HG02798 (cell line): ENCODE measurements at regions not wholly inside any gene's neighbourhood (a gene's known extent, or its start where the extent isn't known, plus 50 kb on each side); places are given as distances from the start of the nearest gene placed in this dataset.
A peak's percentile ranks its signal among the peaks of the same experiment; 100 is the strongest.

ENCODE experiments used
- ATAC-seq: cut with Tn5 transposase; IDR thresholded peaks from one replicate; pipeline ENCODE4 v1.9.1; 2021; ENCODE audit warnings: mild to moderate bottlenecking; ENCODE audit not compliant: unreplicated experiment, poor library complexity

DNA sequence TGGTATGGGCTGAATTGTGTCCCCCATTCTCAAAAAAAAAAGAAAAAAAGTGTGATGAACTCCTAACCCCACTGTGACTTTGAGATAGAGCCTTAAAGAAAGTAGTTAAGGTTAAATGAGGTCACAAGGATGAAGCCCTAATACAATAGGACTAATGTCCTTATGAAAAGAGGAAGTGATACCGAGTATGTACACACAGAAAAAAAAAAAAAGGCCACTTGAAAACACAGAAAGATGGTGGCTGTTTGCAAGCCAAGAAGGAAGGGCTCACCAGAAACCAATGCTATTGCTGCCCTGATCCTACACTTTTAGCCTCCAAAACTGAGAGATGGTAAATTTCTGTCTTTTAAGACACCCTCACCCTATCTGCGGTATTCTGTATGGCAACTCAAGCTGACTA is 955.6 kb downstream of the PCDH17 start:
- peak; percentile 92 for ATAC-seq

DNA sequence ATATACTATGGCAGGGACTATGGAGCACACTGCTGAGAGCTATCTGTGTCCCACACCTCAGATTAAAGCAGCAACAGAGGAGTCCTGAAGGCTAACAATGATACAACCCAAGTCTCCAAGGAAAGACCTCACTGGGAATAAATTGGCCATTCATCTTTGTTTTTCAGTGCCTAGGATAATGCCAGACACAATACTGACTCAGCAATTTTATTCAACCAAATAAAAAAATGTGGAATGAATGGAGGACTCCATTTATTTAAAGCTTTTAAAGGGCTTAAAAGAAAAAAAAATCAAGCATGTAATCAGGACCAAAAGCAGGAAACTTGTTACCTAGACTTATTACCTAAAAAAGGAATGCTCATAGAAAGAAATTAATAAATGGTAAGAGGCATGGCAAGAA is 960.5 kb downstream of the PCDH17 start:
- ATAC-seq, result no peak

DNA sequence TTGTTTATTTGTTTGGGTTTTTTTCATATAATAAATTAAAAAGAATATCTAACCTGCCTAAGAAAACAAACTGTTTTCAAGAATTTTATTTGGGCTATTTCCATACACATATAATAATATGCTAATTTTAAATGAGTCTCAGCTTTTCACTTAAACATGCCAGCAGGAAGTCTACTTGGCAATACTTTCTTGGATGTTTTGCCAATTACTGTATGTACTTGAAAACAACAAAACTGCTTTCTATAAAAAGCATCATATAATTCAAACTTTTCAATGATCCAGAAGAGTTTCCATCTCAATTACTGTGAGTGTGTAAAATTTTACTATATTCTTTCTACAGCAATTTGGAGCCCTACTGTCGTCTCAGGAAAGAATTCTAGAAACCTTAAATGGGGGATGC is 961.2 kb downstream of the PCDH17 start:
- ATAC-seq, result no peak

DNA sequence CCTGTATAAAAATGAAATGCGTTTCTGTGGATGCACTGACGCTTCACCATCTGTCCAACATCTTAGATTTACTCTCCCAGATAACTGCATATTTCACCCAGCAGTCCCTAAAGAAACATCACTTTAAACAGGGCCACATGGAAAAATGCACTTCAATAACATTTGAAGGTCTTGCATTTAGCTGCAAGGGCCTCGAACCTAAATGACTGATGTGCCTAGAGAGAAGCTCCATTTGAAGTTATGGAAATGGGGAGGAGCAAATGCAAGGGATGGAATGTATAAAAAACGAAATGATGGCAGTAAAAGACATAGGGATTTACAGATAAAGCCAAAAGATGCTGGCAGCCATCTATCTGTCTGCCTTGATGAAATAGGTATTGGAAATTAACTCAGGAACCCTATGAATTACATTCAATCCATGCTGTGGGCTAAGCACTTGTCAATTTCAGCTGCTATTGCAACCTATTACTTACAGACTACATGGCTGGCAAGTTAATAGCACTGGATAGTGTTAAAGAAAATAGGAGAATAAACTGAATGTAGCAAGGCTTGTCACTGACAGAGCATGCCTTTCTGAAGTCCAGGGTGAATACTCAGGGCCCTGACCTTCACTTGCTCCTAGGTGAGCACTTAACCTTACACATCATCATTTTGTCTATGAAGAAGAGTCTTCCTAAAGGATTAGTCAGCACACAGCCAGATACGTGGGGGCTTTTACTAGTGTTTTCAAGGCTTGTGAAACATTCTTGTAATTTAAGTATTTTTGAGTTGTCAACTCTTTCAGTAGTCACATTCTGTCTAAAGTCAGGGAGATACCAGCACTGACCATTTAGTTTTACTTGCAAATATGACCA is 963.4 kb downstream of the PCDH17 start:
- no peak for ATAC-seq

DNA sequence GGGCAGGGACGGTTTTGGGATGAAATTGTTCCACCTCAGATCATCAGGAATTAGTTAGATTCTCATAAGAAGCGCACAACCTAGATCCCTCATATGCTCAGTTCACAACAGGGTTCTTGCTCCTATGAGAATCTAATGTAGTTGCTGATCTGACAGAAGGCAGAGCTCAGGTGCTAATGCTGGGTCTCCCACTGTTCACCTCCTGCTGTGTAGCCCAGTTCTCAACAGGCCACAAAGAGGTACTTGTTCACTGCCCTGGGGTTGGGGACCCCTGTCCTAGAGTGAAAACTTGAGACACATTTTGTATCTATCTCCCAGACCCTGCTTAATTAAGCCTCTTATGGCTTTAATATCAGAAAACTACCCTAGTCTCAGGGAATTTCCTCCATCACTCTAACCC is 966.0 kb downstream of the PCDH17 start:
- no peak for ATAC-seq

DNA sequence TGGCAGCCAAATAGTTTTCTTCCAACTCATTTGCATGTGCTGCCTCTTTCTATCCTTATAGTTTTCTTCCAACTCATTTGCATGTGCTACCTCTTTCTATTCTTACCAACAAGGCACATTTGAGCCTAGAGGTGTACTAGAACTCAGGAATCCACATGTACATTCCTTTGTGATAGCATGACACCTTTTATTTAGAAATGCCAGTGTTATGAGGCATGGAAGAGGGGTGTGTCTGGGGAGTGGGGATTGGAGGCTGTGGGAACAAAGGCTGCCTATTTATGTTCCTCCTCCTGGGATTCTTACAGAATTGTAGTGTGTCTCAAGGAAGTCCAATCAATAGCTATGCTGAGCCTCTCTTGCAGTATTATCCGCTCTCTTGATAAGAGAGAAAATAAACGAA is 966.7 kb downstream of the PCDH17 start:
- ATAC-seq, result no peak

DNA sequence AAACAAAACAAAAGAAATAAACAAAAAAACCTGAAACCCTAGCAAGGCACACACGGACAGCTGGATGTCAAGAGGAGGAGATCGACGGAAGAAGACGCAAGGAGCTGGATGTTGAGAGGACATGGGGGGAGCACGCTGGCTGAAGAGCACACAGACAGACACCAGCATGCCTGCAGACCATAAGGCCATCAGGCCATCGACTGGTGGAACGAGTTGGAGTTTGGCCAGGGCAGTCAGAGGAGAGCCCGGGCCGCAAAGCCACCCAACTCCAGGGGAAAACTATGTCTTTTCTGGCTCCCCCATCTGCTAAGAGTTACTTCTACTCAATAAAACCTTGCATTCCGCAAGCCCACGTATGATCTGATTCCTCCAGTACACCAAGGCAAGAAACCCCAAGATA is 979.6 kb downstream of the PCDH17 start:
- no peak for ATAC-seq

DNA sequence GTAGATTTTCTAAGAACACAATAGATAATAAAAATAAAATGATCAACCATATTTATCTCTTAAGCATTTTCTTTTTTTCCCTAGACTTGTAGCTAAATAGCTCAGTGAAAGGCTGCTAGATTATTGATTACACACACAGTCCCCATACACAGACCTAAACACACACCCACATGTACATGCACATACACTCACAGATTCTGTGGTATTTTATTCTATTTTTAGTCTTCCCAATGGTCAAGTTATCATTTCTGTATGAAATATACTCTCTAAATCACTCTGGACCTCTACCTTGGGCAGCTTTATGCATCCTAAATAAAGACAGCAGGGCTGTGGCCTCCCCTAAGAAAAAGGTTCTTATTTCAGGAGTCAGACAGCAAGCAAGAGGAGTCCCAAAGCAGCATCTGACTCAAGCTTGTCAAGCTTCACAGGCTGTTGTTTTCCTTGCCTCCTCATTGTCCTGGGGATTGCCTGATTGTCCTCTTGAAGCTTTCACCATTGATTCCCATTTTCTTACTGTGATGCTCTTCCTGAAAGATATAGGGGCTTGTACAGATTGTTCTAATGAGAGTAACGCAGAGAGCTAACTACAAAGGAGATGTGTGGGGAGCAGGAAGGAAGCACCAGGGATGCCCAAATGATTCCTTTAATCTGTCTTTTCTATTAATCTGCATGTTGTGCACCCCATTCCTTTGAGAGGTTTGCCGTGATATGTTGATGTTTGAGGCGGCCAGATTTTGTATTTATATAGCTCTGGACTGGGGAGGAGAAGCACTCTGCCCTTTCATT is 986.5 kb downstream of the PCDH17 start:
- ATAC-seq, result no peak

DNA sequence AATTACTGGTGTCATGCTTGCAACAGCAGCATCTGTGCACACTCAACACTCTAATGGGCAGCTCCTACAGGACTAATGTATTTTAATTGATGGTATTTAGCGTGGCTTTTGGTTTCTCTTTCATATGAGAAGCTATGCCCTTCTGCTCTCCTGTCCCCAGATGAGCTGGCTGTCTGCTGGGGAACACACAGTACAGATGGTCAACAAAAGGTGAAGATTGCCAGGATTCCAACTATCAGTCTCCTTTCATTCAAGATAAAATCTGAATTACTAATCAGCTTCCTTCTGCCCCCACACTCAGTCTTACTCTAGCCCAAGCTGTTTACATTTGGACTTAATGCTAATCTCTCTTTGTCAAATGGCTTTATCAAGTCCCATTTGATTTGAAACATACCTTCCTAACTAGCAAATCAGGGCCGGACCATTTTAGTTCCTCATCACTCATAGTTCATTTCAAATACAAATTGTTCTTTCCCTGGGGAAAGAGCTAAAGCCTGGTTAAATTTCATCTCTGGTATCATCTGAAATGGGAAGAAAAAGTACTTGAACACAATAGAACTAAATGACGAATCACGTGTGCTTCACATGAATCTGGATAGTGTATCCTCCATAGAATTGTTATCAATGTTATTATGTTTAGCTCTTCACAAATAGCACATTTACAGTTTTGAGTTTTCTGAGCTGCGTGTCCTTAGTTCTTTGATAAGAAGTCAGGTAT is 988.0 kb downstream of the PCDH17 start:
- peak; percentile 49 for ATAC-seq

DNA sequence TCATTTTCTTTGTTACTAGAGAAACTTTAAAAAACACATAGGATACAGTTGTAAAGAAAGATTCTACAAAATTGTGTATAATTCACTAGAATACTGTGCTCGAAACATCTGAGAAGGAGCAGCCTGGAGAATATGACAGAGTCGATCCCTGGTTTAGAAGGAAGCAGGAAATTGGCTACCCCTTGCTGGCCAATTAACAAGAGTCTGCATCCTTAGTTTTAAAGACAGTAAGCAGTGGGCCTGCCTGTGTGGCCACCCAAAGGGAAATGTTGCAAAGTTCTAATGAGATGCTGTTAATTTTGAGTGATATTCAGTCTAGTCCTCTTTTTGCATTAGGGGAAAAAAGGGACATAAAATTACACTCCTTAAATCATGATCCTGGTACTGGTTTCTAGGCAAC is 988.6 kb downstream of the PCDH17 start:
- ATAC-seq, result no peak

DNA sequence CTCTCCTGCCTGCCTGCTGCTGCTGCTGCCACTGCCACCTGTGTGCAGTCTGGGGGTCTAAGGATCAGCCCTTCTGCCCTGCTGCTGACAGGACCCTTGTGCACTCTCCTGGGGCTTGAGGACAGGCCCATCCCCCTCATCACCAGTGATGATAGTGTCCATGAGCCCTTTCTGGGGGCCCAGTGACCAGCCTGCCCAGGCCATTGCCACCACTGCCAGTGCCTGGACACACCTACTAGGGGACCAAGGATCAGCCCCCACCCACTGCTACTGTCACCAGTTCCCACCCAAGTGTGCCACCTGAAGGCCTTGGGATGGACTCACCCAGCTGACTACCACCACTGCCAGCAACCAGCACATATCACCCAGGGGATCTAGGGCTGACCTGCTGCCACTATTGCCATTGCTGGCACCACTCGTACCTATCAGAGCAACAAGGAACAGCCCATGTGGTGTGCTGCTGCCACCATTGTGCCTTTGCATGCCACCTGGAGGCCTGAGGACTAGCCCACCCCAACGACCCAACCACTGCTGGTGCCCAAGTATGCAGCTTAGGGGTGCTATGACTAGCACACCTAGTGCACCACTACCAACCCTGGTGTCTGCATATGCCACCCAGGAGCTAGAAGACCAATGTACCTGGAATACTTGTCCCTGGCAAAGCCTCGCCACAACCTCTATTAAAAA is 994.3 kb downstream of the PCDH17 start:
- no peak for ATAC-seq

DNA sequence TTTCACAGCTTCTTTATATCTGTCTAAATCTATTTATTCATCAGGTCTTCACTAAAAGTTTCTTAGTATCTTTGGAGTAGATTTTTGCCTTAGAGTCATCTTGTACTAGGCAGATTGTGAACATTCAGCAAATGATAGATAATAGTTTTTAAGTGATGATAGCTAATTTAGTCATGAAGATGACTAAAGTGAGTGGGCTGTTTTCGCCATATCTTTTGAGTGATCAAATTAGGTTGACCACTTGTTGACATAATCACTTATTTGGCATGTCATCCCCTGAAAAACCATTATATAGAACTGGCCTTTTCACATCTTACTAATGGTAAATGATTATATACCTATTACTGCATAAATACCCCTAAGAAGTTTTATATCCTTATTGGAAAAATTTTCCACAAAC is 999.2 kb downstream of the PCDH17 start:
- ATAC-seq, result no peak

DNA sequence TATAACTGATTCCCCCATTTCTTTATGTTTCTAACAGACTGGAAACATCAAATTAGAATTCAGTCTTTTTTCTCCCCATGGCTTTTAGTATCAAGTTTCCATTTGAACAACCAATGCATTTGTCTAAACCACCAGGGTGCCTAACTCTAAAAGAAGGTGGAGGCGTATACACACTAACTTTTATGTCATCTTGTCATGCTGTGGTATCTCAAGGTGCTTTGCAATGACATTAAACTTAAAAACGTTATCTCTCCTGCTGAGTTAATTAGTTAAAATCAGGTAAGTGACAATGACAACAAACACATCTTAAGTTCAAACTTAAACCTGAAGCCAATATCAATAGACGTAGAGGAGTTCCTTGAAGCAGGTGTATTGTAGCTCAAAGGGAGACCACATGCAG is 1001.7 kb downstream of the PCDH17 start:
- ATAC-seq, result no peak

DNA sequence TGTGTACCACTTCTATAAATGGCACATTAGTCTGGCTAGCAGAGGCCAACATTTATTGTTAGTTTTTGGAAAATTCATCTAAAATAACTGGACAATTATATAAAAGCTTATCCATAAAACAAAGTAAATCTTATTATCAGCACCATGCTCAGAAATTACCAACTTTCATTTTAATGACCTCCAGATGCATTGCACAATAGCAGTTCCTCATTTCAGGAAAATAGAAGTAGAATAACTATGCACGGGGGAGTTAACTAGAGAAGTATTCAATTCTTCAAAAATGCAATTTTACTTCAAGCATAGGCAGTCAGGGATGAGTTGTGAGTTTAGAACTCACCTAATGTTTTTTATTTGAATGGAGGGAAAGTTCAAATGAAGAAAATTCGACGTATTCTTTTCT is 1023.5 kb downstream of the PCDH17 start:
- ATAC-seq, result no peak

DNA sequence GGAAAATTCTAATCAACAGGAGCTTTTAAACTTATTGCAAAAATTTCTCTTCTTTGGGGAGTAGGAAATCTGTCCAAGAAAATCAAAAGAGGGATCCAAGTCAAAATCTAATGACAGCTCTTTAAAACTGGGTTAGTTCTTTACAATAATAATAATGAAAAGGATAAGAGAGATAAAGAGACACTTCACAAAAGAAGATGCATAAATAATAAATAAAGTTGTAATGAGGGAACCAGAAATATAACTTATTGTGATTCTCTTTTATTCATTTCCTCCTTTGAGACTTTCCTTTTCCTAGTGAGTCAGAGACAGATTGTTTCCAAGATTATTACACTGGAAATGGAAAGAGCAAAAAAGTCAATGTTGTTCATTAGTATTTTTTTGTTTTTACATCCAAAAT is 1029.3 kb downstream of the PCDH17 start:
- ATAC-seq, result no peak

DNA sequence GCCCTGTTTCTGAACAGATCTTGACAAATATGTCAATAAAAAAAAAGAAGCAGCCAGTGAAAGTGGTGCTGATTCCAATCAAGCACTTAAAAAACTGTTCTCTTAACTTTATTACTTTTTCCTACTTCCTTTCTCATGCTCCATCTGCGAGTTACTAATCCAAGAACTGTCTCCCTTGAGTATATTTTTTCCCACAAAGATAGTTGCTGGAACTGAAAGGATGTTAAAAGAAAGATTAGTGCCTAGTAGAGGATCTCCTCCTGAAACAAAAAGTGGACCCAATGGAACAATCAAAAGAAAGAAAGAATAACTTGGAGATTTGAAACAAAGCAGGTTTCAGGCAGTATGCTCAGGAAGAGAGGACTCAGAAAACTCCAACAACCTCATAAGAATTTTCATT is 1034.8 kb downstream of the PCDH17 start:
- ATAC-seq, result no peak

DNA sequence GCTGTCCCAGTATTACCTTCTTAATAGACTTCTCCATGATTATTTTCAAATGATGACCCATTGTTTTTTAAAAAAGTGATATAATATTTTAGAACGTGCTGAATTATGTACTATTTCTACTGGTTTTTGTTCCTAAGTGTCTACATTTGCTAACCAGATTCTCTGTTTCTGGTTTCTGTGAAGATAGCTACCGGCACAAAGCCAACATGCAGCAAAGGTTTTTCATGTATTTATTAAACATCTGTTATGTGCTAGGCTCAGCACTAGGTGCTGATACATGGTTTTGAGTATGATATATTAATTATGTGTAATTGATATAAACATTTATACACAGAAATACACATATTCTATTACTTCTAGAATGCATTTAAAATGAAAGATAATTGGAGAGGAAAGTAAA is 1035.6 kb downstream of the PCDH17 start:
- no peak for ATAC-seq

DNA sequence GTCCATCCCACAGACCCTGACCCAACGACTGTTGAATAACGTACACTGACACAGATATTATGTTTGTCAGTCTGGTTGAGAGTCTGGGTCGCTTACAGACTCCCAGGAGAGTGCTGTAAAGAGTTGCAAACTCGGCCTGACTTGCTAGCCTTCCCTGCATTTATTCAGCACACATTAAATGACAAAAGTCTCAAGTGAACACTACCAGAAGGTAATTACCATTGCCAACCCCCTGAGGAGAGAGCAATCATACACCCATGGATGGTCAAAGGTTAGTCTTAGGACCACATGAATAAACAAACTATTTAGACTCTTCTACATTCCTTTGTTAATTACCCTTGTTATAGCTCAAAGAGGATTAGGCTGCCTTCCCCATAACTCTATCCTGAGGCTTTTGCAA is 1048.6 kb downstream of the PCDH17 start:
- ATAC-seq, result no peak

DNA sequence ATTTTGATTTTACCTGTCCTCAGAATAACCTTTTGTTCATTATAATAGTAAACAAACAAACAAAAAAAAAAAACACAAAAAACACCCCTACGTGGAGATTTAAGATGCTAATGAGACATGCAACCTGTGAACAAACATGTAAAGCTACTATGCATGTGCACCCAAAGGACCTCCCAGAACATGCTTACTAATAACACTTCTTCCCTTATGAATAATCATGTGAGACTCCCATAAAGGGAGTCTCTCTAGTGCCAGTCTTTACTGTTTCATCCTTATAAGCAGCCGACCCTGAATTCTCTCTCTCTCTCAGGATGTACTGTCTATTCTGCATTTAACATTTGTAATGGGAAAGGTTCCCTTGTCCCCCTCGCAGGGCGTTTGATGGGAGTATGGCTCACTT is 1051.1 kb downstream of the PCDH17 start:
- no peak for ATAC-seq

DNA sequence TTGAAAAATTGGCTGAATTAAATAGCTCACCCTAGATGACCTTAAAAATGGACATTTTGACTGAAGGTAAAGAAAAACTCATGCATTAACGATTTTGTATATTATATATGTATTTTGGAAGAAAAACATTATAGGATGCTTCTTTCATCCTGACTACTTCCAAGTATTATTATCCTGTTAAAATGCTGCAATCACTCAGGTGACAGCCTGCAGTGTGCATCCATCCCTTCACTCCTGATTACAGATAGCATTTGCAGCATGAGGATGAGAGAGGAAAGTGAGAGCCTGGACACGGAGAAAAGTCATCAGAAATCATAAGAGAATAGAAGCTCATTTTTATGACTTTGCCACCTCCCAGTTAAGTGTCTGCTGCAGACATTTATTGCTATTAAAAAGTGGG is 1055.6 kb downstream of the PCDH17 start:
- no peak for ATAC-seq

DNA sequence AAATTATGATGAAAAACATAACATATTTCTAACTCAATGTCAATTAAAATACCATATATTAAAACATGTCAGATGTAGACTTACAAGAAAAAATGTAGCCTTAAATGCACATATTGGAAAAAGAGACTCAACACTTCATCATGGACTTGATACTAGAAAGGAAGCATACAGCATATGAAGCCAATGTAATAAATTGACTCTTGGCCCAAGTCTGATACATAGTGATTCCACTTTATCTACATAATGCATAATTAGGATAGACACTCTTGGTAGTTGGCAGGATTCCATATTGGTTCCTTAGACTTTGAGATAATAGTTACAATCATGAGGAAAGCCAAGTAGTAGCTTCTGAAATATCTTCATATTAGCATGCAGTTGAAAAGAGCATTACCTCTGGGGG is 1067.0 kb downstream of the PCDH17 start:
- no peak for ATAC-seq
